AG10803 (cell line): ENCODE measurements at regions not wholly inside any gene's neighbourhood (a gene's known extent, or its start where the extent isn't known, plus 50 kb on each side); places are given as distances from the start of the nearest gene placed in this dataset.

ENCODE experiments used
- DNase-seq: peaks from one replicate; pipeline ENCODE4 v3.0.0; 2010; ENCODE audit warnings: low read depth
- H3K4me3 ChIP-seq: 2 replicates; pipeline ENCODE4 v1.5.1; 2011; ENCODE audit warnings: mild to moderate bottlenecking, low read length, control low read depth
- TF ChIP-seq, protein P1 (sequence below): conservative IDR thresholded peaks from 2 replicates; pipeline ENCODE4 v1.5.1; 2011; ENCODE audit warnings: mild to moderate bottlenecking, low read length, control low read depth, inconsistent platforms

- TF ChIP-seq, protein P1, sequence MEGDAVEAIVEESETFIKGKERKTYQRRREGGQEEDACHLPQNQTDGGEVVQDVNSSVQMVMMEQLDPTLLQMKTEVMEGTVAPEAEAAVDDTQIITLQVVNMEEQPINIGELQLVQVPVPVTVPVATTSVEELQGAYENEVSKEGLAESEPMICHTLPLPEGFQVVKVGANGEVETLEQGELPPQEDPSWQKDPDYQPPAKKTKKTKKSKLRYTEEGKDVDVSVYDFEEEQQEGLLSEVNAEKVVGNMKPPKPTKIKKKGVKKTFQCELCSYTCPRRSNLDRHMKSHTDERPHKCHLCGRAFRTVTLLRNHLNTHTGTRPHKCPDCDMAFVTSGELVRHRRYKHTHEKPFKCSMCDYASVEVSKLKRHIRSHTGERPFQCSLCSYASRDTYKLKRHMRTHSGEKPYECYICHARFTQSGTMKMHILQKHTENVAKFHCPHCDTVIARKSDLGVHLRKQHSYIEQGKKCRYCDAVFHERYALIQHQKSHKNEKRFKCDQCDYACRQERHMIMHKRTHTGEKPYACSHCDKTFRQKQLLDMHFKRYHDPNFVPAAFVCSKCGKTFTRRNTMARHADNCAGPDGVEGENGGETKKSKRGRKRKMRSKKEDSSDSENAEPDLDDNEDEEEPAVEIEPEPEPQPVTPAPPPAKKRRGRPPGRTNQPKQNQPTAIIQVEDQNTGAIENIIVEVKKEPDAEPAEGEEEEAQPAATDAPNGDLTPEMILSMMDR: no peak
- no peak overlapping the region for H3K4me3 ChIP-seq
- DNase-seq: no peak
Observed at GRCh38 chr6:105847433-105847832, 238.7 kb upstream of the PRDM1 start.

DNA sequence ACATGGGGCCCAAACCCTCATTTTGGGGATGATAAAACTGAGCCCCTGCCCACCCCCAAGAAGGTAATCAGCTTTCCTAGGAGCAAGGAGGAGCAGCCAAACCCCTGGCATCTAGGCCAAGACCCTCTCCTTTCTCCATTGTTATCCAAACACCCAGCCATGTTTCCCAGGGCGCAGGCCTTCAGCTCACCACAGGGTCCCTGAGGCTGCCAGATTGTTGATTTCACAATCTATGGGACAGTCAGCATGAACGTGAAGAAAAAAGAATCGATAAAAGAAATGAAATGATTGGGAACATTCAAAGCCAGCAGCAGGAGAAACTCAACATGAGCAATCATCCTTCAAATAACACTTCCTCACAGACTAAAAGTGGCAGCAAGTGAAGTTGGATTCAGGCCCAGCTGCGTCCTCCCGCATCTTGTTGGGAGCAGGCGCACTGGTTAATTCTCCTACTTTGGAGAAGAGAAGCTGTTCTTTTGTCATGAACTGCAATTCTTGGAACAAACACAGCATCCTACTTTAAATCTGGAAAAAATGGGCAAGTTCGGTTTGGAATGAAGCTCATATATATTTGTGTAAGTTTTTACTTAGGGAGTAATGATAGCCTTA lies 241.8 kb upstream of the PRDM1 start:
- TF ChIP-seq, protein P1: no peak
- H3K4me3 ChIP-seq: no peak overlapping the region
- DNase-seq: peak; percentile 42

DNA sequence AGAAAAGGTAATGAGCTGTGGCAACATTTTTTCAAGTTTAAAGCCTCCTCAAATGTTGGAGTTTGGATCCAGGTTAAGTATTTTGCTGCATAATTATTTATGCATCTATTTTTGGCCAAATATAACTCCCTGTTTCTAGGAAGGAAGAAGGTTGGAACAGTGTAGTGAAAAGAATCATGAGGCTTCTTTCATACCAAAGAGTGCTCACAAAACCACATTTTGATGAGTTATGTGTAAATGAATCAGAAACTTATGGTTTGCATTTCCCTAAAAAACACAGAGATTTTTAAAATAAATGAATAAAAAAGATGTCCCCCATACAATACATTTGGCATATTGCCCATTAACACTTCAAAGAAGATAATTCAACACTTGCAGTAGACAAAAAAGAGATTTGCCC lies 246.9 kb upstream of the PRDM1 start:
- peak; percentile 73 for DNase-seq
- H3K4me3 ChIP-seq: no peak overlapping the region
- TF ChIP-seq, protein P1: no peak

GRCh38 chr6:105838171-105838570 lies 248.0 kb upstream of the PRDM1 start:
- TF ChIP-seq, protein P1: no peak
- peak; percentile 91 for DNase-seq
- no peak overlapping the region for H3K4me3 ChIP-seq

DNA sequence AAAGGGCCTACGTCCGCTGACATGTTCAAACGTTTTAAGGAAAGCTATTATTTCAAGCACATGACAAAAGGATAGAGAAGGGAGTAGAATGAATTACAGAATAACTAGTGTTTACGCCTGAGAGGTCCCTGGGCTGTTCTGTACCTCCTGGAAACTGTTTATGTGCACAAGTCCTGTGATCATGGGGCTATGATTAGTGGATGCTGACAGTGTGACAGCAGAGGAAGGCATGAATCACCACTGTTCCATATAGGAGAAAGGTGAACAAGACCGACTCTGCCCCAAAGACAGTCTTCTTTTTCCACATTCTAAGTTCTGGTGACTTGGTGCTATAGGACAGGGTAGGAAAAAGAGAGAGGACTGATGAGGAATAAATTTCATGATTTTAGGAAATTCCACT lies 249.2 kb upstream of the PRDM1 start:
- TF ChIP-seq, protein P1: no peak
- no peak for DNase-seq
- H3K4me3 ChIP-seq: no peak overlapping the region

GRCh38 chr6:105836379-105836778 lies 249.8 kb upstream of the PRDM1 start:
- TF ChIP-seq, protein P1: no peak
- no peak for DNase-seq
- no peak overlapping the region for H3K4me3 ChIP-seq

DNA sequence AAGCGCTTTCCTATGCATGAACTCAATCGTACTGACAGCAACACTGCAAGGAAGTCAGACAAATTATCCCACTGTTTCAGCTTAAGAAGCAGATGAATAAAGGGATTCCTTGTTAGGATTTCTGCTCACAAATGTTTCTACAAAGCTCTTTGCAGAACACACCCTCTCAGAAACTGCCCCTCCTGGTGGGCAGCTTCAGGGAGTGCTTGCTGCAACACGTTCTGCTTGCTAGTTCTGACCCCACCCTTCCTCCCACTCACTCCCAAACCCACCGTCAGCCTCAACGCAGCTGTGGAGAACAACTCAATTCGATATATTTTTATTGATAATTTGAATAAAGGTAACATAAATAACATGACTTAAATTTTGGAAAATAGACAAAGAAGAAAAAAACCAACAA lies 250.8 kb upstream of the PRDM1 start:
- no peak overlapping the region for H3K4me3 ChIP-seq
- TF ChIP-seq, protein P1: peak; percentile 33
- peak; percentile 22 for DNase-seq
